Activated T-cell treated with anti-CD3 and anti-CD28 coated beads, Interleukin-2, amount 50 U/mL, for 24 hours (primary cell): ENCODE measurements at regions not wholly inside any gene's neighbourhood (a gene's known extent, or its start where the extent isn't known, plus 50 kb on each side); places are given as distances from the start of the nearest gene placed in this dataset.

Source experiments
- DNase-seq: peaks from one replicate; pipeline ENCODE4 v3.0.0-alpha.2; 2020
- H3K27ac Mint-ChIP-seq: 2 replicates; pipeline ENCODE4 v1.8.0; 2020; ENCODE audit warnings: mild to moderate bottlenecking, mixed read lengths
- H3K27me3 Mint-ChIP-seq: 2 replicates; pipeline ENCODE4 v1.8.0; 2020; ENCODE audit warnings: mixed read lengths
- H3K36me3 Mint-ChIP-seq: 2 replicates; pipeline ENCODE4 v1.8.0; 2020; ENCODE audit warnings: low read depth, mixed read lengths
- H3K4me1 Mint-ChIP-seq: 2 replicates; pipeline ENCODE4 v1.8.0; 2020; ENCODE audit warnings: low read depth, mixed read lengths
- H3K4me3 Mint-ChIP-seq: 2 replicates; pipeline ENCODE4 v1.8.0; 2020; ENCODE audit warnings: mild to moderate bottlenecking, moderate library complexity, mixed read lengths
- H3K9me3 Mint-ChIP-seq: 2 replicates; pipeline ENCODE4 v1.8.0; 2020; ENCODE audit warnings: mixed read lengths

DNA sequence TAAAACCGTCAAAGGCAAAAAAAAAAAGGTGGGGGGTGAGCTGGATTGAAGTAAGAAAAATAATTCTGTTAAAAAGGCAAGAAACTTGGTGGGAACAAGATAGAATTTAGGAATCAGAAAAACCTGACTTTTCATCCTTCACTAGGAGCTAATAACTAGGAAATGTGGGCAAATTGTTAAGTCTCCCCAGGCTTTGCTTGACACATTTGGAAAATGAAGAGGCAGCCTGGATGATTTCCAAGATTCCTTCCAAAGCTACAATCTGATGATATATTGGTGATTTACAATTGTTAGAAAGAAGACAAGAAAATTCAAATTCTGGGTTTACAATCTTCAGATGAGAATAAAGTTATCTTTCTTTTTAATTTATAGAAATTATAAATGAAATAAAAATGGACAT is 1062.5 kb downstream of the ADGRL3 start:
- DNase-seq = no peak
- Mint-ChIP-seq H3K4me3 (no peak overlapping the region), H3K36me3 (no peaks in the 10 kb centered on the region), H3K4me1 (no peaks in the 10 kb centered on the region), H3K27ac (no peak overlapping the region), H3K27me3 (no peaks in the 10 kb centered on the region), H3K9me3 (peaks cover 19% of the 10 kb centered on the region)

DNA sequence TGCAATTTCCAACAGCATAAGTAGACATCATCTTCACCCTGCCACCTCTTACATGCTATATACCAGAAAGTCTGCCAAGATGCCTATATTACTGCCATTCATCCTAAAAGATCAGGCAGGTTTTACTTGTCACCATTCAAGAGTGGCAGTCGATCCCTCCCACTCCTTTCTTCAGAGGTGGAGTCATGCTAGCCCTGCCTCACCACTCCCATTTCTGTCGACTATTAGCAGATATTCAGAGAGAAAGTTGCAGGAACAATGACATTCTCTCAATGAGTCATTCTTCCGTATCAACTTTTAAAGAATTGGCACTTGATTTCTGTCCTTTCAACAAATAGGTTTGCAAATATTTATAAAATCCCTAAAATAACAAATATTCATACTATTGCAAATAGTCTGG is 1060.1 kb downstream of the ADGRL3 start:
- DNase-seq = no peak

DNA sequence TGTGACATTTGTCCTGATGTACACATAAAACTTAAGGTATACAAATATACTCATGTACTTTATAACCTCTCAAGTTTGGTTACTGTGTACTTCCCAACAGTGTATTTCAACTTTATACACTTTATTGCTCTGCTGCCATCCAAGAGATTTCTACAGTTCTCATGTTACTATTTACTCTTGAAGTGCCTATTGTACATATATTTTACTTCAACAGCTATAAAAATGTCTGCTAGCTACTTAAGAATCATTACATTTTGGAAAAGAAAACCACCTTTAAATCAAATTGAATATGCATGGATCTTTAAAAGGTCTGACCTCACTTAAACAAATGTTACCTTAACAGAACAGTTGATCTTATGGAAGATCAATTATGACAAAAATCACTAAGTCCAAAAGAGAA is 1056.4 kb downstream of the ADGRL3 start:
- no peaks in the 10 kb centered on the region for H3K36me3 Mint-ChIP-seq
- H3K4me1 Mint-ChIP-seq = no peaks in the 10 kb centered on the region
- H3K27ac Mint-ChIP-seq = no peak overlapping the region
- H3K9me3 Mint-ChIP-seq = peaks cover 24% of the 10 kb centered on the region
- H3K27me3 Mint-ChIP-seq = no peaks in the 10 kb centered on the region
- no peak overlapping the region for H3K4me3 Mint-ChIP-seq
- DNase-seq = no peak

More for the DNA sequence above, 1060.1 kb downstream of the ADGRL3 start:
- Mint-ChIP-seq H3K9me3 (peaks cover 25% of the 10 kb centered on the region), H3K4me1 (no peaks in the 10 kb centered on the region), H3K27me3 (no peaks in the 10 kb centered on the region), H3K4me3 (no peak overlapping the region), H3K27ac (no peak overlapping the region), H3K36me3 (no peaks in the 10 kb centered on the region)

DNA sequence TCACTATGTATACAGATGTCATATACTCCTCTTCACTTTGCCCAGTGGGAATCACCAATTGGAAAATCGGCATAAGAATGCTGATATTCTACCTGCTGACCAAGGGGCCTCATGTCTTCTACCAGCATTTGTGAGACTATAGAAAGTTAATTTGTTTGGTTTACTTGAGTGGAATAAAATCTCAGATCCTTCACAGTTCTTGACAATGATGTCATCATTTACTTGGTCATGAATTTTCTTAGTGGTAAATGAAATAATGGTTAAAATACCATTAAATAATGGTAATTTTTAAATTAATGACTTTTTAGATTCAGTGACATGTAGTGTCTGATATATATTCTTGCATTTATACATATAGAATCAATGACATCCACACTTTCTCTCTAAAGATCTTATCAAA is 1052.6 kb downstream of the ADGRL3 start:
- no peak for DNase-seq
- no peak overlapping the region for H3K4me3 Mint-ChIP-seq
- no peaks in the 10 kb centered on the region for H3K36me3 Mint-ChIP-seq
- no peaks in the 10 kb centered on the region for H3K4me1 Mint-ChIP-seq
- no peak overlapping the region for H3K27ac Mint-ChIP-seq
- peaks cover 15% of the 10 kb centered on the region for H3K9me3 Mint-ChIP-seq
- H3K27me3 Mint-ChIP-seq = no peaks in the 10 kb centered on the region

DNA sequence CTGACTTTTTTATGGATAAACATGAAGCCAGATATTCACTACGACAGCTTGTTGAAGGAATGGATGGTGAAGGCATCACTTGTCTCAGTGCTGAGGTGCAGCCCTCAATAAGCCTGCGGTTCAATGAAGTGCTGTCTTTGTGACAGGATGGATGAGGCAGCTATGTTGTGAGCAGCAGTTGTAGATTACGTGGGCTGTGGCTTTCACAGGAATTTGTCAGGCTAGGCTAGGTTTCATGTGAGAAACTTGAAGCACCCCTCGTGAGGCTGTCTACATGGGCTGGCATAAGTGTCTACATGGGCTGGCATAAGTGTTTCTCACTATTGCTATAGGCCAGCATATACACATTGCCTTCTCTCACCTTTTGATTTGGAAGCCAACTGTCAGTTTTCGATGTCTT is 1050.0 kb downstream of the ADGRL3 start:
- DNase-seq = no peak
- Mint-ChIP-seq H3K4me3 (no peak overlapping the region), H3K27ac (no peak overlapping the region), H3K36me3 (no peaks in the 10 kb centered on the region), H3K4me1 (no peaks in the 10 kb centered on the region), H3K27me3 (no peaks in the 10 kb centered on the region), H3K9me3 (peaks cover 12% of the 10 kb centered on the region)

DNA sequence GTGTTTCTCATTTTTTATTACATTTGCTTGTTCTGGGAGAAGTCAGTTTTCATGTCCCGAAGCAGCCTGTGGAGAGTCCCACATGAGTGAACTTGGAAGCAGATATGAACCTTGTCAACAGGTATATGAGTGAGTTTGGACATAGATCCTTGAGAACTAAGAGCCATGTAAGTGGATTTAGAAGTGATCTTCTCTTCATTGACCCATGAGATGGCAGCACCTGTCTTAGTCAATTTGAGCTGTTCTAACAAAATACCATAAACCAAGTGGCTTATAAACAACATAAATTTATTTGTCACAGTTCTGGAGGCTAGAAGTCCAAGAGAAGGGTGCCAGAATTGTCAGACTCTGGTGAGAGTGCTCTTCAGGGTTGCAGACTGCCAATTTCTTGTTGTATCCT is 1043.8 kb downstream of the ADGRL3 start:
- Mint-ChIP-seq H3K36me3 (no peaks in the 10 kb centered on the region), H3K9me3 (peaks cover 9% of the 10 kb centered on the region), H3K4me3 (no peak overlapping the region), H3K27me3 (no peaks in the 10 kb centered on the region), H3K4me1 (no peaks in the 10 kb centered on the region), H3K27ac (no peak overlapping the region)
- DNase-seq = no peak

DNA sequence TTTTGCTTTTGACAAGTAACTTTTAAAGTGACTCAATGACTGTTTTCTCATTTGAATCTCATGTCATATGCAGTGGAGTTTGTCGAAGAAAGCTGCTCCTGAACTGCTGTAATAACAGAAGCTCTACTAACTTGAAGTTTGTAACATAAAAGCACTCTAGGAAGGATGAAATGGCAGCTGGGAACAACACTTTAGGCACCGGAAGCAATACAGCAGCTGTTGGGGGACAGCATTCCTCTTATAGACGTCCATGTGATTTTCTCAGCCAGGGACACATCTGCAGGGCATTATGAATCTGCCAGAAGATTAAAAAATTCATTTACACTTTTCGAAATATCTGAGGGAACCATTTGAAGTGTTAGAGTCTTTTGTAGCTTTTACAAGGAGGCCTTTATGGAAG is 1035.8 kb downstream of the ADGRL3 start:
- H3K4me3 Mint-ChIP-seq = no peak overlapping the region
- no peaks in the 10 kb centered on the region for H3K36me3 Mint-ChIP-seq
- peaks cover 10% of the 10 kb centered on the region for H3K9me3 Mint-ChIP-seq
- no peak for DNase-seq
- no peaks in the 10 kb centered on the region for H3K27me3 Mint-ChIP-seq
- no peak overlapping the region for H3K27ac Mint-ChIP-seq
- no peaks in the 10 kb centered on the region for H3K4me1 Mint-ChIP-seq

DNA sequence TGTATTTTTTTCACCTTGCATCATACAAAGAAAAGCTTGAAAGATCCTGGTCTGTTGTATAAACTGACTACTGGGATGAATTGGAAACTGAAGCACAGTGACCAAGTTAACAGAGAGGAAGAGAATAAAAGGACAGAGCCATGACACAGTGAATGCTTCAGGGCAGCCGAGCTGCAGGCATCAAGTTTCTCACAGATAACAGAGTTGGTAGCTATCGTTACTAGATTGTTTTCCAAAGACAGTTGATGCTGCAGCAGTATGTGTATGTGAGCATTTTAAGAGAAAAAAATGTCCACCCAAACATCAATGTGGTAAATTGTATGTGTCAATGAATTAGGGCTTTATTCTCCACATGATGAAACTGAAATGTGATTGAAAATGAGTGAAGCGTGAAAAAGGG is 1032.7 kb downstream of the ADGRL3 start:
- Mint-ChIP-seq H3K27ac (no peak overlapping the region), H3K36me3 (no peaks in the 10 kb centered on the region), H3K27me3 (no peaks in the 10 kb centered on the region), H3K4me1 (no peaks in the 10 kb centered on the region), H3K9me3 (peaks cover 12% of the 10 kb centered on the region), H3K4me3 (no peak overlapping the region)
- no peak for DNase-seq

DNA sequence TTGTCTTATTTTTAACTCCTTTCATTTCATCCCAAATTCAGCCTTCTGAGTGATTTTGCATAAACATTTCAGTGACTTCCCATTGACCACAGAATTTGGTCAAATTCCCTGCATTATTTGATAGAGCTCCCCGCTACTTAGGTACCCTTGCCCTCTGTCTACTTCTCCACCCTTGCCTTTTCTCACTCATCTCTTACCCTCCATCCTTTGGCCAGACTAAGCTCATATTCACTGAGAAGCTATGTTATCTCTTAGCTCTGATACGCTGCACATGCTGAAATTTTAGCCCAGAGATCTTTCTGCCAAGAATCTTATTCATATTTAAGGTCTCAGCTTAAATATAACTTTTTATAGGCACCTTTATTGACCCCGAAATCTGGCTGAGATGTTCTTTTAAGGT is 1031.9 kb downstream of the ADGRL3 start:
- no peak for DNase-seq
- Mint-ChIP-seq H3K27me3 (no peaks in the 10 kb centered on the region), H3K36me3 (no peaks in the 10 kb centered on the region), H3K4me1 (no peaks in the 10 kb centered on the region), H3K4me3 (no peak overlapping the region), H3K27ac (no peak overlapping the region), H3K9me3 (peaks cover 12% of the 10 kb centered on the region)

DNA sequence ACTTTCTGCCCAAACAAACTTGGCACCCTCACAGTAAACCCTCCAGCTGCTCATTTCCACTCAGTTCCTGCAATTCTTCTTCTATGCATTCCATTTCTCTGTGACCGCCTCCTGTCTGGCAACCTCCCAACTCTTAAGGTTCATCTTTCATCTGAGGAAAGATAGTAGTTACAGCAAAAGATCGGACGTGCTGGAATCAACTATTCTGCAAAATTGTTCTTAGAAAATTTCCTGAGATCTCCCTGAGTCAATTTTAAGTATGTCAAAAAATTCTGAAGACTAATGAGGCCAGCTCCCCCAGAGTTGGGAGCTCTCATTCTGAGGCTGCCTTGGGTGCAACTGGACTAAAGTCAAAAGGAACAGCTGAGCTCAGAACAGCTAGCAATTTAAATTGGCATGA is 1026.0 kb downstream of the ADGRL3 start:
- Mint-ChIP-seq H3K36me3 (no peaks in the 10 kb centered on the region), H3K9me3 (peaks cover 10% of the 10 kb centered on the region), H3K4me1 (no peaks in the 10 kb centered on the region), H3K27me3 (no peaks in the 10 kb centered on the region), H3K27ac (no peak overlapping the region), H3K4me3 (no peak overlapping the region)
- no peak for DNase-seq

DNA sequence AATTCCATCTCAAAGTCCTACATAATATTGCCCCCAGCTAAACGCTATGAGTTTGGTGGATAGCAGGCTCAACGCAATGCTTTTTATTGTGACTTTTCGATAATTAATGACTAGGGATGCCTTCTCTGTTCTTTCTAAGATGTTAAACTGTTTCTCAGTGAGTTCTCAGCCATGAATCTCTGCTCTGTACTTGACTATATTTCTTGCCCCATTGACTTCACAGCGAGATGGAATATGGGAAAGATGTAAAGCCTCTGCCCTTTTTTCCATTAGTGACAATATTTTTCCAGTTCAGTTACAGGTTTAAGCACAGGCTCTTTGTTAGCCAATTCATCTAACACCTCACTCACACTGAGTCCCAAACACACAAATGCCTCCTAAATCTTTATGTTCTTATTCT is 1022.0 kb downstream of the ADGRL3 start:
- no peak for DNase-seq
- H3K27ac Mint-ChIP-seq = no peak overlapping the region
- no peaks in the 10 kb centered on the region for H3K27me3 Mint-ChIP-seq
- no peaks in the 10 kb centered on the region for H3K36me3 Mint-ChIP-seq
- H3K4me1 Mint-ChIP-seq = no peaks in the 10 kb centered on the region
- peaks cover 11% of the 10 kb centered on the region for H3K9me3 Mint-ChIP-seq
- no peak overlapping the region for H3K4me3 Mint-ChIP-seq

DNA sequence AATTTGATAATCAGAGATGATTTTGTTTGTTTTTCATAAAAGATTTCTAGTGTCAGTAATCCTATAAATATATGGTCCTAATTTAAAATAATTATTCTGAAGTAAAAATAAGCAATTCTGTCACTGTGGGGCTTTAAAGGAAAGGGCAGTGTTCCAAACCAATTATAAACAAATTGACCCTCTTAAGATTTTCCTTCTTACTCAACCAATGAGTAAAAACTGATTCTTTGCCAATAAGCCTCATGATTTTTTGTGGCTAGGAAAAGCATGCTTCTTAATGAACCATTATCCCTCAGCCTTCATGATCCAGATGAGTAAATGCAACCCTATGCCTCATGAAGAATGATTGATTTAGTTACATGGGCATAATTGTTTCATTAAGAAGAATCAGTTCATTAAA is 1010.4 kb downstream of the ADGRL3 start:
- Mint-ChIP-seq H3K4me3 (no peak overlapping the region), H3K4me1 (no peaks in the 10 kb centered on the region), H3K27me3 (no peaks in the 10 kb centered on the region), H3K36me3 (no peaks in the 10 kb centered on the region), H3K27ac (no peak overlapping the region), H3K9me3 (peaks cover 18% of the 10 kb centered on the region)
- DNase-seq = no peak

DNA sequence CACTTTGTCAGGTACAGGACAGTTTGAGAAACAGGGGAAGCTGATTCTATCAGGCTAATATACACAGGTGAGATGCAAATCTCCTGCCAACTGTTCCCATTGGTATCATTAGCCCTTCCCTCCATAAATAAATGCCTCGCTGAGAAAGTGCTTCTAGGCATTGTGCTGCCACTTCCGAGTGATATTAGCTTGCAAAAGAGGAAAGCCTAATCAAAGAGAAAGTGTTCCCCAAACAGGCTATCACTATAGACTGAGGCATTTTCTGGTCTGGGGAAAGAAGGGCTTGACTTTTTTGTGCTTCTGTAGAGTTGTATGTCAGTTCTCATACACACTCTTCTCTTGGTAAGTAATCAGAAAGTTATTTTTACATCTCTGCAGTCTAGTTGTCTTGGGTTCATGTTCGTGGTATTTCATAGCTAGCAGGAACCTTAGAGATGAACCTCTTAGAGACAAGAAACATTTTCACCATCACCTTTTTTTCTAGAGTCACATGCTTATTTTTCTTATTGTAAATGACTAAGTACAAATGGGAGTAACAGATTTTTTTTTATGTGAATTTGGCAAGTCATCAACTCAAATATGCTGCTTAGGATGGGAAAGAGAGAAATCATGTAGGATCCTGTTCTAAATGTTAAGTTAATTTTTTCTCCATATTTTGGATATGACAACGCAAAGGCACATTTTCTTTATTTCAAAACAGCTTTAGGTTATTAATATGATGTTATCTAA is 1009.8 kb downstream of the ADGRL3 start:
- H3K27ac Mint-ChIP-seq = no peak overlapping the region
- no peak for DNase-seq
- H3K9me3 Mint-ChIP-seq = peaks cover 18% of the 10 kb centered on the region
- H3K36me3 Mint-ChIP-seq = no peaks in the 10 kb centered on the region
- no peaks in the 10 kb centered on the region for H3K4me1 Mint-ChIP-seq
- no peak overlapping the region for H3K4me3 Mint-ChIP-seq
- no peaks in the 10 kb centered on the region for H3K27me3 Mint-ChIP-seq

DNA sequence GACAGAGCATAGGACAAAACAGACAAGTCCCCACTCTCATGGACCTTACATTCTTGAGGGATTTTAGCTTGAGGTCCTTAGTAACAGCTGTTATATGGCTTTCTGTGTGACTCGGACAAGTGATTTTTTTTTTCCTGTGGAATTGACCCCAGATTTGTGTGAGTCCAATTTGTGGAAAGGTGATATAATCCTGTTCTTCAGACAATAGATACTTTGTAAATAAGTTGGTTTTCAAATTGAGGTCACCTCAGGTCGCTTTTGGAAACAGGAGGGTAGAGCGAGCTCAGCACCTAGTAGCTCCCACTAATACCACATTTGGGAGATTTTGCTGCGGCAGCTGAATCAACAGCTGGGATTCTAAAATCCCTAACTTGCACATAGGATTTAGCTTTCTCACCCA is 1008.8 kb downstream of the ADGRL3 start:
- Mint-ChIP-seq H3K4me3 (no peak overlapping the region), H3K9me3 (peaks cover 20% of the 10 kb centered on the region), H3K4me1 (no peaks in the 10 kb centered on the region), H3K36me3 (no peaks in the 10 kb centered on the region), H3K27me3 (no peaks in the 10 kb centered on the region), H3K27ac (no peak overlapping the region)
- DNase-seq = no peak

DNA sequence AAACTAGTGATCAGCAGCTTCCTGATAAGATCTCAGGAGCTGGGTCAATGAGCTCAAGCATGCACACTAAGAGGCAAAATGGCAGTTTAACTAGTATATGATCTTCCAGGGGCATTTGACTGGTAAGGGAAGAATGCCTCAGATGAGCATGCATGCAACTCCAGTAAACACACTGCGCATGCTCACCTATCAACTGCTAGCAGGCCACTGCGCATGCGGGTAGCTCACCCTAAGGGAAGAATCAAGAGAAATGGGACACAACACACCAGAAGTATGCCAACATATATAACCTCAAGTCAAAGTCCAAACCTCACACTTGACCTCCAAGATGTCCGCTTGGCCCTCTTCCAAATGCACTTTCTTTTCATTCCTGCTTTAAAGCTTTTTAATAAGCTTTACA is 1004.0 kb downstream of the ADGRL3 start:
- no peak for DNase-seq
- Mint-ChIP-seq H3K4me3 (no peak overlapping the region), H3K36me3 (no peaks in the 10 kb centered on the region), H3K27me3 (no peaks in the 10 kb centered on the region), H3K27ac (no peak overlapping the region), H3K9me3 (peaks cover 21% of the 10 kb centered on the region), H3K4me1 (no peaks in the 10 kb centered on the region)

DNA sequence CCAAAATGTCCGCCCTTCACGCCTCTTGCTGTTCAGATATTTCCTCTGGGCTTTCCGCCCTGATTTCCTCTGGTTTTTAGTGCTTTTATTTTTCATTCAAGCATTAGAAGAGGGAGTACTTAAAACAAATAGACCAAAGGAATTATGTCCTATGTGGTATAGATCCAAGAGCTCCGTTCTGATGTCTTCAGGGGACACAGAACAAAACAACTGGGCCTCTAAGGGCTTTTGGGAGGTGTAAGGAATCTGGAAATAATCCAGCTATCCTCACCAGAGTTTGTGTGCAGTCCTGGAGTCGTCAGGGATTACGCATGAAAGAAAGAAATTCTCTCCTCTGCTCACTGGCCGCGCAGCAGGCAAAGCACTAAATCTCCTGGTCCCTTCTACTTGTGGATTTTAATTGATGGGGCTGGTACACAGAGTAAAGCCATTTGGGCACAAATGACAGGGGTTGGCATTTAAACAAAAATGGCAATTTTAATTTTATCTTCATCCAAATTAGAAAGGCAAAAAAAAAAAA is 999.2 kb downstream of the ADGRL3 start:
- Mint-ChIP-seq H3K4me1 (no peaks in the 10 kb centered on the region), H3K27ac (no peak overlapping the region), H3K4me3 (no peak overlapping the region), H3K9me3 (peaks cover 13% of the 10 kb centered on the region), H3K27me3 (no peaks in the 10 kb centered on the region), H3K36me3 (no peaks in the 10 kb centered on the region)
- DNase-seq = no peak
